ENCODE measurements at regions not wholly inside any gene's neighbourhood (a gene's known extent, or its start where the extent isn't known, plus 50 kb on each side); places are given as distances from the start of the nearest gene placed in this dataset.
A peak's percentile ranks its signal among the peaks of the same experiment; 100 is the strongest.

DNA sequence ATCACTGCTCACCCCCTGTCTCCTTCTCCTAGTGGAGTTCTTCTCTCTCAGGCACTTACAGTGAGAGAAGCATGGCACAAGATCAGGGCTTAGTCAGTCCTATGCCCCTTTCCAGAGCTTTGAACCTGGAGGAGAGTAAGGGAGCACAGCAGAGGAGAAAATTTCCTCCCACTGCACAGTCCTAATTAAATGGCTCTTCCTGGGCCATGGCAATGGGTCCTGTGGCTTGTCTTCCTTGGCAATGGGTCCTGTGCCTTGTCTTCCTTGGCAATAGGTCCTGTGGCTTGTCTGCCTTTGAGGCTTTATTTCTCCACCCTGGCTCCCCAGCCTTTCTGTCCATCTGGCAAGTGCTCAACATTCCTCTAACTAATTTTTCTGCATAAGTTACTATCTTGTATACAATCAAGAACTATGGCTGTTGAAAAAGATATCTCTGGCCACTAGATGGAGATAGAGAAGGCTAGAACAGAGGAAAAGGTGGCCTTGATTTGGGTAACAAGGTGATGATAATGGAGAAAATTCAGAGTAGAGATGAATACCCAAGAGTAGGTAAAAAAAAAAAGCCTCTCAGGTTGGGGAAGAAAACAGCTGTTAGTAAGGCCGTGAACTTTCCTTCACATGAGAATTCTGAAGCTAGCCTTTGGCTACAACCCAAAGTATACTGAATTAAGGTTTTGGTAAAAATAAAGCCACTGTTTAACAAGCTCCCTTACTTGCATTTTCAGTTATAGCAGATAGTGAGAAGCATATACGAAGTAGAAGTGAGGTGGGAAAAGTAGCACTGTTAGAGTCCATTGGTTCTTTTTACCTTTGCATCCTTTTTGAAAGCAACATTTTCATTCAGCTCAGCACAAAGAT is 504.9 kb downstream of the DOK5 start:
- POLR2A ChIA-PET (ENCODE audit: unreplicated experiment) = no interaction called here
- intact Hi-C loops (cut with micrococcal nuclease; ENCODE audit: unreplicated experiment) = no loop called here
- no peaks in the 10 kb centered on the region for H3F3A ChIP-seq (ENCODE audit: insufficient read depth, low read depth)

DNA sequence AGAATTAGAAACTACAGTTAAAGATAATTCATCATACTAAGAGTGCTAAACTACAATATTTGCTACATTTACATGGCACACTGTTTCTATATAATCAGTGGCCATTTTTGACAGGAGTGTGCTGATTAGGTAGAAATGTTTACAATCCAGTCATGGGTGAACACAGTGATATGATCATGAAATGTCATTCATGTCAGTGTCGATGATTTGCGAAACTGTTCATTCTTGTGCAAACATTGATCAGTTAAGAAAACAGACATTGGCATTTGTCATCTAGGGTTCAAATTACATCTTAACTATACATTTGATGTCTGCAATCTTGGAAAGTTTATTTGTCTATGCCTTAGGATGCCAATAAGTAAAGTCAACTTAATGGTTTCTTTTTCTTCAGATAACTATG is 474.9 kb downstream of the DOK5 start:
- no TSS peak for BruUV-seq (replicated peaks)
- intact Hi-C loops (cut with micrococcal nuclease; ENCODE audit: unreplicated experiment) = no loop called here
- no peak overlapping the region for H3K4me3 ChIP-seq
- no peak overlapping the region for H3K27ac ChIP-seq
- H3K4me2 ChIP-seq = no peak overlapping the region
- no peaks in the 10 kb centered on the region for H3K79me2 ChIP-seq (ENCODE audit: low read depth)
- H3K9me3 ChIP-seq (ENCODE audit: insufficient read depth, low read depth) = no peaks in the 10 kb centered on the region
- no peaks in the 10 kb centered on the region for H3K9me2 ChIP-seq (ENCODE audit: insufficient read depth)
- no peaks in the 10 kb centered on the region for H3K36me3 ChIP-seq (ENCODE audit: low read depth)
- no peak overlapping the region for H2AFZ ChIP-seq
- ChIA-PET CTCF (no interaction called here), POLR2A (ENCODE audit: unreplicated experiment) (no interaction called here)
- H3K4me1 ChIP-seq (replicated peaks; ENCODE audit: insufficient read depth) = no peaks in the 10 kb centered on the region
- H3K27me3 ChIP-seq (ENCODE audit: insufficient read depth, low read depth) = peaks cover 4% of the 10 kb centered on the region; the same call in 1 of the 2 replicates
- TF ChIP-seq EZH2 (IDR thresholded peaks at IDR 0.05; ENCODE audit: low read depth) = no peak
- TF ChIP-seq, protein P1, sequence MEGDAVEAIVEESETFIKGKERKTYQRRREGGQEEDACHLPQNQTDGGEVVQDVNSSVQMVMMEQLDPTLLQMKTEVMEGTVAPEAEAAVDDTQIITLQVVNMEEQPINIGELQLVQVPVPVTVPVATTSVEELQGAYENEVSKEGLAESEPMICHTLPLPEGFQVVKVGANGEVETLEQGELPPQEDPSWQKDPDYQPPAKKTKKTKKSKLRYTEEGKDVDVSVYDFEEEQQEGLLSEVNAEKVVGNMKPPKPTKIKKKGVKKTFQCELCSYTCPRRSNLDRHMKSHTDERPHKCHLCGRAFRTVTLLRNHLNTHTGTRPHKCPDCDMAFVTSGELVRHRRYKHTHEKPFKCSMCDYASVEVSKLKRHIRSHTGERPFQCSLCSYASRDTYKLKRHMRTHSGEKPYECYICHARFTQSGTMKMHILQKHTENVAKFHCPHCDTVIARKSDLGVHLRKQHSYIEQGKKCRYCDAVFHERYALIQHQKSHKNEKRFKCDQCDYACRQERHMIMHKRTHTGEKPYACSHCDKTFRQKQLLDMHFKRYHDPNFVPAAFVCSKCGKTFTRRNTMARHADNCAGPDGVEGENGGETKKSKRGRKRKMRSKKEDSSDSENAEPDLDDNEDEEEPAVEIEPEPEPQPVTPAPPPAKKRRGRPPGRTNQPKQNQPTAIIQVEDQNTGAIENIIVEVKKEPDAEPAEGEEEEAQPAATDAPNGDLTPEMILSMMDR (conservative IDR thresholded peaks at IDR 0.05) = no peak
- no peak for DNase-seq
- H4K20me1 ChIP-seq (ENCODE audit: insufficient read depth) = no peaks in the 10 kb centered on the region
- H3F3A ChIP-seq (ENCODE audit: insufficient read depth, low read depth) = no peaks in the 10 kb centered on the region

More for the DNA sequence above, 504.9 kb downstream of the DOK5 start:
- Histone ChIP-seq H3K27ac (no peak overlapping the region), H3K4me3 (no peak overlapping the region), H3K36me3 (ENCODE audit: low read depth) (no peaks in the 10 kb centered on the region), H3K27me3 (ENCODE audit: insufficient read depth, low read depth) (no peaks in the 10 kb centered on the region), H3K79me2 (ENCODE audit: low read depth) (no peaks in the 10 kb centered on the region), H3K4me2 (no peak overlapping the region), H4K20me1 (ENCODE audit: insufficient read depth) (no peaks in the 10 kb centered on the region), H3K4me1 (replicated peaks; ENCODE audit: insufficient read depth) (no peaks in the 10 kb centered on the region), H3K9me2 (ENCODE audit: insufficient read depth) (no peaks in the 10 kb centered on the region), H2AFZ (no peak overlapping the region), H3K9me3 (ENCODE audit: insufficient read depth, low read depth) (no peaks in the 10 kb centered on the region)
- TF ChIP-seq EZH2 (IDR thresholded peaks at IDR 0.05; ENCODE audit: low read depth) = no peak
- TF ChIP-seq, protein P1 (conservative IDR thresholded peaks at IDR 0.05) = peak; percentile 64
- CTCF ChIA-PET = interaction anchor here (0.7 kb wide), 1 partner anchor 307 kb away, joined by 3 read pairs; no protein-coding TSS in a partner anchor
- no peak for DNase-seq
- BruUV-seq (replicated peaks) = no TSS peak

DNA sequence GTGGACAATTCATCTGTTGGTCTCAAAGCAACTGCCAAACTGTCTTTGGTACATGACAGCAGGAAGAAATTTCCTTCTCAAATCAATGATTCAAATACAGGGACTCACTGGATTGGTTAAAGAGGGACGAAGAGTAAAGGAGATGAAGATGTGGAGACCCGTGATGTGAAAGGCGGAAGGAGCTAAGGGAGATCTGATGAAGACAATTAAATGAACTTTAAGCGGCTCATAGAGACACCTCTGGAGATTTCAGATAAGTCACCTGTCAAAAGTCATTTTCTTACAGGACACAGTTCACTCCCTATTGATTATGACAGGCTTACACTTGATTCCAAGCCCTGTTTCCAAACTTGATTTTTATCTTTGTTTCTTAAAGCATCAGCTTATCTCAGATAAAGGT is 466.3 kb downstream of the DOK5 start:
- Histone ChIP-seq H3K36me3 (ENCODE audit: low read depth) (no peaks in the 10 kb centered on the region), H3K9me2 (ENCODE audit: insufficient read depth) (no peaks in the 10 kb centered on the region), H4K20me1 (ENCODE audit: insufficient read depth) (no peaks in the 10 kb centered on the region), H3K4me3 (no peak overlapping the region), H3F3A (ENCODE audit: insufficient read depth, low read depth) (no peaks in the 10 kb centered on the region), H2AFZ (no peak overlapping the region), H3K27me3 (ENCODE audit: insufficient read depth, low read depth) (peaks cover 7% of the 10 kb centered on the region; the same call in 1 of the 2 replicates), H3K4me2 (no peak overlapping the region), H3K79me2 (ENCODE audit: low read depth) (no peaks in the 10 kb centered on the region), H3K27ac (no peak overlapping the region), H3K4me1 (replicated peaks; ENCODE audit: insufficient read depth) (no peaks in the 10 kb centered on the region), H3K9me3 (ENCODE audit: insufficient read depth, low read depth) (no peaks in the 10 kb centered on the region)
- POLR2A ChIA-PET (ENCODE audit: unreplicated experiment) = no interaction called here
- TF ChIP-seq EZH2 (IDR thresholded peaks at IDR 0.05; ENCODE audit: low read depth) = no peak
- TF ChIP-seq, protein P1 (conservative IDR thresholded peaks at IDR 0.05) = no peak
- CTCF ChIA-PET = no interaction called here
- no peak for DNase-seq
- intact Hi-C loops (cut with micrococcal nuclease; ENCODE audit: unreplicated experiment) = no loop called here
- no TSS peak for BruUV-seq (replicated peaks)

Measured in PC-9 (cell line).